Dermis blood vessel endothelial cell (primary cell): ENCODE measurements at regions not wholly inside any gene's neighbourhood (a gene's known extent, or its start where the extent isn't known, plus 50 kb on each side); places are given as distances from the start of the nearest gene placed in this dataset.

Source experiments
- DNase-seq: peaks from one replicate; pipeline ENCODE4 v3.0.0; 2010

DNA sequence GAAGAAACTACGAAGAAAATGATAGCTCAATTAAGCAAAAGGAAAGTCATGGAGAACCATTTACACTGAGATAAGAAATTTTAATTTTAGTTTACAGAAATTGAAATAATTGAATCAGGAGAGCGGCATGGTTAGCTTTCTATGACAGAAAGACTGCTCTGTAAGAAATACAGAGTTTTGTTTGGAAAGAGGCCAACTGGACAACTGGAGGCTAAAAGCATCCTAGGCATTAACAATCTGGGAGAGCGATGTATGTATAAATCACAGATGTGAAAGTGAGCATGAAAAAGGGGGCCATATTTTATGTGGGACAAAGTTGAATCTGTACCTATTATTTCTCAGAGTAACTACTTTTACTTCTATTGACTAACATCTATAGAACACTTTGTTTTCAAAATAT is 1608.8 kb upstream of the PCDH20 start:
- DNase-seq: no peak

GRCh38 chr13:63011996-63012395 is 1596.3 kb upstream of the PCDH20 start:
- DNase-seq: no peak

DNA sequence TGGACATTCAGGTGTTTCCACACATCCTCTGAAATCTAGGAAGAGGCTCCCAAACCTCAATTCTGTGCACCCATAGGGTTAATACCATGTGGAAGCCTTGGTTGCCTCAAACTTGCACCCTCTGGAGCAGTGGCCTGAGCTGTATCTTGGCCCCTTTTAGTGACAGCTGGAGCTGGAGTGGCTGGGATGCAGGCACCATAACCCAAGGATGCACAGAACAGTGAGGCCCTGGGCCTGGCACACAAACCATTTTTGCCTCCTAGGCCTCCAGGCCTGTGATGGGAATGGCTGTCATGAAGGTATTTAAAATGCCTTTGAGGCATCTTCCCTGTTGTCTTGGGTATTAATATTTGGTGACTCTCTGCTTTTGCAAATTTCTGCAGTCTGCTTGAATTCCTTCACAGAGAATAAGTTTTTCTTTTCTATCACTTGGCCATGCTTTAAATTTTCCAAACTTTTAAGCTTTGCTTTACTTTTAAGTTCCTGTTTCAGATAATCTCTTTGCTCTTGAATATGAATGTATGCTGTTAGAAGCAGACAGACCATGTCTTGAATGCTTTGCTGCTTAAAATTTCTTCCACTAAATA is 1594.5 kb upstream of the PCDH20 start:
- no peak for DNase-seq

DNA sequence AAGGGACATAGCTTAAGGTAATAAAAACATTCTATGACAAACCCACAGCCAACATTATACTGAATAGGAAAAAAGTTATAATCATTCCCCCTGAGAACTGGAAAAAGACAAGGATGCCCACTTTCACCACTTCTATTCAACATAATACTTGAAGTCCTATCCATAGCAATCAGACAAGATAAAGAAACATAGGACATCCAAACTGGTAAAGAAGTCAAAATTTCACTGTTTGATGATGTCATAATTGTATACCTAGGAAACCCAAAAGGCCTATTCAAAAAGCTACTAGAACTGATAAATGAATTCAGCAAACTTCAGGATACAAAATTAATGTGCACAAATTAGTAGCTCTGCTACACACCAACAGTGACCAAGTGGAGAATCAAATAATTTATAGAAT is 1590.0 kb upstream of the PCDH20 start:
- DNase-seq: no peak

DNA sequence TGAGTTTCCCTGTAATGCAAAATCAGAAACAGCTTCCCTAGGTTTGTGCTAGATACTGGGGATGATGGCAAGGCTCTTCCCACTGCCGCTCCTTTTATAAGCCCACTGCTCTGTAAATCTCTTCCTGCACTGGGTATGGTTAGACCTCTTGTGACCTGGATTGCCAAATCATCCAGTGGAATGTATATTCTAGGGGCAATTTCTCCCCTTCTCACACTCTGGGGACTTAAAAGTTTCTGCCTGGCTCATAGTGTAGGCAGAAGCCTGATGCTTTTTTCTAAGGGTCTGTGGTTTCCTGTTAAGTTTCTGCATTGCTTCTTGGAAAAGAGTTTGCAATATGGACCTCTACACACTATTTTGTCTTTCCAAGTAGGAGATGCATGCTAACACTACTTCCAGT is 1582.0 kb upstream of the PCDH20 start:
- no peak for DNase-seq

GRCh38 chr13:62997038-62997599 is 1581.5 kb upstream of the PCDH20 start:
- no peak for DNase-seq

DNA sequence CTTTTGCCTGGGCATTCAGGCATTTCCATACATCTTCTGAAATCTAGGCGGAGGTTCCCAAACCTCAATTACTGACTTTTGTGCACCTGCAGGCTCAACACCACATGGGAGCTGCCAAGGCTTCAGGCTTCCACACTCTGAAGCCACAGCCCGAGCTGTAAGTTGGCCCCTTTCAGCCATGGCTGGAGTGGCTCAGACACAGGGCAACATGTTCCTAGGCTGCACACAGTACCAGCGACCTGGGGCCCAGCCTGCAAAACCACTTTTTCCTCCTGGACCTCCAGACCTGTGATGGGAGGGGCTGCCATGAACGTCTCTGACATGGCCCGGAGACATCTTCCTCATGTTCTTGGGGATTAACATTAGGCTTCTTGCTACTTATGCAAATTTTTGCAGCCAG is 1558.2 kb upstream of the PCDH20 start:
- DNase-seq: no peak

DNA sequence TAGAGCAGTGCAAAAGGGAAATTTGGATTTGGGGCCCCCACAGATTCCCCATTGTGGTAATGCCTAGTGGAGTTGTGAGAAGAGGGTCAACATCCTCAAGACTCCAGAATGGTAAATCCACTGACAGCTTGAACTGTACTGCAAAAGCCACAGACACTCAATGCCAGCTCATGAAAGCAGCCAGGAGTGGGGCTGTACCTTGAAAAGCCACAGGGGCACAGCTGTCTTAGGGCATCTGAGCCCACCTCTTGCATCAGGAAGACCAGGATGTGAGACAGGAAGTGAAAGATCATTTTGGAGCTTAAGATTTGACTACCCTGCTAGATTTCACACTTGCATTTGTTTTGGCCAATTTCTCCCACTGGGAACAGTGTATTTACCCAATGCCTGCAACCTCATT is 1548.9 kb upstream of the PCDH20 start:
- DNase-seq: no peak

GRCh38 chr13:62960723-62961122 is 1545.1 kb upstream of the PCDH20 start:
- DNase-seq: no peak

DNA sequence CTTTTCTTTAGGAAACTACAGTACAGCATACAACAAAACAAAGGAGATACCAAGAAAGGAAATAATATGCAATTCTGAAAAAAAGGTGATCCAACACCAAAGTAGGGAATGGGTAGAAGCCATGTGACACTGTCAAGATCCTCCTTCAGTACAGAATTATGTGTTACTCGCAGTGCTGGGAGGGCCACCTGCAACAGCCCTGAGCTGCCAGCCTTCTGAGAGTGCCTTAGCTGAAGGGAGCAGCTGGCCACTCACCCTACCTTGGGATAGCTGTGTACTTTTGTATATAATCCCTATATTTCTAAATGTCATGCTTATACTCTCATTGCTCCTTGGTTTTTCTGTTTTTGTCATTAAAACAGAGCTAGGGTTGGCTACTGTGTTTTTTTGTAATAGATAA is 1518.2 kb upstream of the PCDH20 start:
- DNase-seq: no peak

DNA sequence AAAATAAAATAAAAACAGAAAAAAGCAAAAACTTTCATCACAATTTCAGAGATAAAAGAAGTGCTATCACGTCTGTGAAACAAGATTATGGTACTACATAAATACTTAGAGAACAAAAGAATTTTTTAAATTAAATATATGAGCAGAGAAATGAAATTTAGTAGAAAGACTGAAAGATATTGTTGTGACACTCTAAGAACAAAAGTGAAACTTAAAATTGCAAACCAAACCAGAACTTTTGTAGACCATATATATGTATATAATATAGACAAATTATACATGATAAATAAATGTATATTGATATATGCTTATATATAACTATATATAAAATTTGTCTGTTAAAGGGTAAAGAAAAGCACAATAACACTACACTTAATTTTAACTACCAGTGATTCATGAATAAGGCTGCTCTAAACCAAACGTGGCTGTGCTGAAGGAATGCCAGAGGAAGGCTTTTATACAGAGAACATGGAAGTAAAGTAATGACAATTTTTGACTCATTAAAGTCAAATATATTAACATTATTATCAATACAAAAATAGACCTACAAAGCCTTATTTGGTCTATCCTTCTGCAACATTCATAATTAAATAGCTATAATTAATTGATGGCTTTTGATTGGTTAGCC is 1516.7 kb upstream of the PCDH20 start:
- no peak for DNase-seq

GRCh38 chr13:62931853-62932252 is 1516.2 kb upstream of the PCDH20 start:
- DNase-seq: no peak

GRCh38 chr13:62924395-62924794 is 1508.7 kb upstream of the PCDH20 start:
- no peak for DNase-seq

DNA sequence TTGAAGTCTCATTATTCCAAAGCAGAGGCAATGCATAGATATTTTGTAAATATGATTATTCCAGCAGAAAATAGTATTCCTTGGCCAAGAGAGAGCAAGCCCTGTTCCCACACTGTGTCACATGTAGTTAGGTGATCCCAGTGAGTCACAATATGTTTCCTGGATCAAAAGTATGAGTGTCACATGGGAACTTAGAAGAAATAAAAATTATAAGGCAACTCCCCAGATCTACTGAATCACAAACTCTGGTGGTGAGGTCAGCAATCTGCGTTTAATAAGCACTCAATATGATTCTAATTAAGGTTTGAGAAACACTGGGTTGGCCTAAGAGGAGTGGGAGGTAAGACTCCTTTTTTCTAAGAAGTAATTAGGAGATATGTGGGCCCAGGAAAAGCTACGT is 1504.5 kb upstream of the PCDH20 start:
- DNase-seq: no peak

GRCh38 chr13:62919491-62919890 is 1503.8 kb upstream of the PCDH20 start:
- DNase-seq: no peak

DNA sequence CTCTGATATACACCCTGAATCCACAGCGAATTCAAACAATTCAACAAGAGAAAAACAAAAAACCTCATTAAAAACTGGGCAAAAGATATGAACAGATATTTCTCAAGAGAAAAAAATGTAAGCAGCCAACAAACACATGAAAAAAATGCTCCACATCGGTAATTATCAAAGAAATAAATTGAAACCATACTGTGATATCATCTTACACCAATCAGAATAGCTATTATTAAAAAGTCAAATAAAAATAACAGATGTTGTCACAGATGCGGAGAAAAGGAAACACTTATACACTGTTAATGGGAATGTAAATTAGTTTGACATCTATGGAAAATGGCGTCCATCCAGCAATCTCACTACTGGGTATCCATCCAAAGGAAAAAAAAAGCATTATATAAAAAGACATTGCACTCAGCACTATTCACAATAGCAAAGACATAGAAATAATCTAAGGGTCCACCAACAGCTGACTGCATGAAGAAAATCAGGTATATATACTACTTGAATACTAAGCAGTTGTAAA is 1495.0 kb upstream of the PCDH20 start:
- DNase-seq: no peak

- DNase-seq: no peak
These were observed 1492.7 kb upstream of the PCDH20 start for GRCh38 chr13:62908321-62908720.

GRCh38 chr13:62906896-62907295 is 1491.2 kb upstream of the PCDH20 start:
- no peak for DNase-seq

DNA sequence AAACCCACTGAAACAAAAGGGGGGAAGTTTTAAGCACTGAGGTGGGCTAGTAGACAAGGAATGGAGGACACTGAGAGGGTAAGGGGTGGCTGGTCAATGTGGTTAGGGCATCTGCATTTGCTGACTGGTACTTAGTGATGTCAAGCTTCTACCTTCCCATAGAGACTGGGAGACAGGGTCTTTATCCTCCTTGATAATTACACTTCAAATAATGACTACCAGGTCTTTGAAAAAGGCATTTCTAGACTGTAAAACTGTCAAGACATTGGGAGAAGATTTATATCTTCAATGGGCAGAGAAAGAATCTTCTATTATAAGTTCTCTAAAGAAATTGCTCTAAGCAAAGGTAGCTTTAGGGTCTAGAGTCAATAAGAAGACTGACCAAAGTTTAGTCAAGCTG is 1490.8 kb upstream of the PCDH20 start:
- DNase-seq: no peak

GRCh38 chr13:62887046-62887445 is 1471.4 kb upstream of the PCDH20 start:
- no peak for DNase-seq

GRCh38 chr13:62879071-62879470 is 1463.4 kb upstream of the PCDH20 start:
- DNase-seq: no peak

DNA sequence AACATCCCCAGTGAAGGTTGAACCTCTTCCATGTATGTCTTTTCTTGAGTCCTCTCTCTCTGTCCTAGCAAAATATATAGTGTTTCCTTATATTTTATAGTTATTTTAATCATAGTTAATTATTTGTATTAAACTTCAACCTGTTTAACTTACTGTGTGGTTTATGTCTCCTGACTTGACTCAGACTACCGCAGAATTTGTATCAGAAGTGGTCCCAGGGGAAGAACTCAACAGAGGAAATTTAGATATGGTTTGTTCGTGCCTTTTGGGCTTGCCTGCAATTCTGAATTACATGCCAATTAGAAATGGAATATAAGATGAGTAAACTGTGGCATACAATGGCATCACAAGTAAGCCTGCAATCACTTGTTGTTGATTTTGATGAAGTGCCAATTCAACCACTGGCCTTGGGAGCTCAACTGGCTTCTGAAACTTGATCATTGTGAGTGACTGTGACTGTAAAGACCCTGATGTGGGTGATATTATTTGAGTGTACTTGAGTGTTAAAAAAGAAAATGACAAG is 1459.5 kb upstream of the PCDH20 start:
- DNase-seq: no peak

DNA sequence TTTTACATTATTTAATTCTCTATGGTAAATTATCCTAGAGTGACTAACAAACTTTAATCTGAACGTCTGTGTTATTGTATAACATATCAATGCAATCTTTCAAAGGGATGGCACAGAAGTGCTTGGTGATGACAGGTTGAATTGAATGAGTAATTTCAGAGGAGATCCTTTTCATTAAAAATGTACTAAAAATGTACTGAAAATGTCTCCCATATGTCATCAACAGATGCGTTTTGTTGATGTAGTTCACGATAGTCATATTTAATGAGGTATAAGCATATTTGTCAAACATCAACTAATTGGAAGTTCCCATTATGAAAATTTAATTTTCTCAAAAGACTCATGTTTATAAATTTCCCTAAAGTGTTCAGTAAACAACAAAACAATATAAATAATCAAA is 1434.7 kb upstream of the PCDH20 start:
- DNase-seq: no peak

DNA sequence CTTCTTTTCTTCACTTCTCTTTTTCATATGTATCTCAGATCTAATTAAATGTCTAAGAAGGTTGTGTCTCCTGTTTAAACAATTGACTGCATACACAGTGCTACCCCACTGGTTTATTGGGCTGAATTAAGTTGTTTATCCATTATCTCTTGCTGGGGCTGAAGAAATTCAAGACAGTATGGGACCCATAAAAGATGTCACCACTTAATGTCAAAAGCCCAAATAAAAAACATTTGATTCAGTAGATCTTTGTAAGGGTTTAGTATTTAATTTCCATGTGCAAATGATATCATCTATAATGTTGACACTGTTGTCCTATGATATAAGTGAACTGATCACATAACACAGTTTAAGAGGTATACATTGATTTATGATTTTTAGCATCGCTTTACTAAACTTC is 1431.9 kb upstream of the PCDH20 start:
- no peak for DNase-seq
